ENCODE measurements at regions not wholly inside any gene's neighbourhood (a gene's known extent, or its start where the extent isn't known, plus 50 kb on each side); places are given as distances from the start of the nearest gene placed in this dataset.

- H3K4me3 ChIP-seq (ENCODE audit: low read depth, low read length), result no peak overlapping the region
- no peak for DNase-seq (ENCODE audit: low read depth)
- TF ChIP-seq, protein P1, sequence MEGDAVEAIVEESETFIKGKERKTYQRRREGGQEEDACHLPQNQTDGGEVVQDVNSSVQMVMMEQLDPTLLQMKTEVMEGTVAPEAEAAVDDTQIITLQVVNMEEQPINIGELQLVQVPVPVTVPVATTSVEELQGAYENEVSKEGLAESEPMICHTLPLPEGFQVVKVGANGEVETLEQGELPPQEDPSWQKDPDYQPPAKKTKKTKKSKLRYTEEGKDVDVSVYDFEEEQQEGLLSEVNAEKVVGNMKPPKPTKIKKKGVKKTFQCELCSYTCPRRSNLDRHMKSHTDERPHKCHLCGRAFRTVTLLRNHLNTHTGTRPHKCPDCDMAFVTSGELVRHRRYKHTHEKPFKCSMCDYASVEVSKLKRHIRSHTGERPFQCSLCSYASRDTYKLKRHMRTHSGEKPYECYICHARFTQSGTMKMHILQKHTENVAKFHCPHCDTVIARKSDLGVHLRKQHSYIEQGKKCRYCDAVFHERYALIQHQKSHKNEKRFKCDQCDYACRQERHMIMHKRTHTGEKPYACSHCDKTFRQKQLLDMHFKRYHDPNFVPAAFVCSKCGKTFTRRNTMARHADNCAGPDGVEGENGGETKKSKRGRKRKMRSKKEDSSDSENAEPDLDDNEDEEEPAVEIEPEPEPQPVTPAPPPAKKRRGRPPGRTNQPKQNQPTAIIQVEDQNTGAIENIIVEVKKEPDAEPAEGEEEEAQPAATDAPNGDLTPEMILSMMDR (conservative IDR thresholded peaks at IDR 0.05; ENCODE audit: low read depth, low read length), result no peak
Measured at GRCh38 chr12:91892081-91892855, 253.4 kb downstream of the BTG1 start.

GRCh38 chr12:91890742-91891141 is 254.9 kb downstream of the BTG1 start:
- DNase-seq (ENCODE audit: low read depth), result no peak
- H3K4me3 ChIP-seq (ENCODE audit: low read depth, low read length), result no peak overlapping the region
- TF ChIP-seq, protein P1 (conservative IDR thresholded peaks at IDR 0.05; ENCODE audit: low read depth, low read length), result no peak

DNA sequence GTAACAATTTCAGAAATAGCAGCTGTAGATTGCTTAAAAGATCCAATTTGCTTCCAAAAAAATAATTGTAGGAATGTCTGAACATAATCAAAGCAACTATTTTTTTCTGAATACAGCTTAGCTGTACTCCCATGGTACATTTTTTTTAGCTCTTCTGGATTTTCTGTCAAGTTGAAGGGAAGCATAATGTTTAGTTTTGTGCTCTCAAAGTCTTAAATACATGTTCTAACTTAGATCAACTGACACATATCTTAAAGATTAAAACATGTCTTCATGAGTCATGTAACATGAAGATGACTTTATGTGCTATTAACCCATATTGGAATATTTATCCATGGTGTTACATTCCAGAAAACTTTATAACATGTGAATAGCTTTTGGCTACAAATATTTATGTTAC is 255.7 kb downstream of the BTG1 start:
- no peak overlapping the region for H3K4me3 ChIP-seq (ENCODE audit: low read depth, low read length)
- TF ChIP-seq, protein P1 (conservative IDR thresholded peaks at IDR 0.05; ENCODE audit: low read depth, low read length), result no peak
- DNase-seq (ENCODE audit: low read depth), result no peak

GRCh38 chr12:91889059-91889458 is 256.6 kb downstream of the BTG1 start:
- DNase-seq (ENCODE audit: low read depth), result no peak
- H3K4me3 ChIP-seq (ENCODE audit: low read depth, low read length), result no peak overlapping the region
- TF ChIP-seq, protein P1 (conservative IDR thresholded peaks at IDR 0.05; ENCODE audit: low read depth, low read length), result no peak

- no peak overlapping the region for H3K4me3 ChIP-seq (ENCODE audit: low read depth, low read length)
- no peak for DNase-seq (ENCODE audit: low read depth)
- TF ChIP-seq, protein P1 (conservative IDR thresholded peaks at IDR 0.05; ENCODE audit: low read depth, low read length), result no peak
Measured at GRCh38 chr12:91887957-91888356, 257.7 kb downstream of the BTG1 start.

- no peak for DNase-seq (ENCODE audit: low read depth)
- TF ChIP-seq, protein P1 (conservative IDR thresholded peaks at IDR 0.05; ENCODE audit: low read depth, low read length), result no peak
- no peak overlapping the region for H3K4me3 ChIP-seq (ENCODE audit: low read depth, low read length)
Measured at GRCh38 chr12:91885851-91886731, 259.6 kb downstream of the BTG1 start.

All from choroid plexus epithelial cell (primary cell).